Thyroid gland (tissue), 4 donors: ENCODE measurements at regions not wholly inside any gene's neighbourhood (a gene's known extent, or its start where the extent isn't known, plus 50 kb on each side); places are given as distances from the start of the nearest gene placed in this dataset.

Experiments
- DNase-seq, 2 donors: peaks; one replicate each; pipeline ENCODE4 v3.0.0-alpha.2; 2019
- H3K27ac ChIP-seq, 3 donors: fragments of 200-600 bp; sonication (generic); 1 replicate in 2 of 3; 2 replicates in 1 of 3; pipeline ENCODE4 v1.5.1; 2016 to 2019; ENCODE audit warnings: mild to moderate bottlenecking in 1 of 3, moderate library complexity in 1 of 3
- H3K27me3 ChIP-seq: fragments of 200-600 bp; sonication (generic); one replicate; pipeline ENCODE4 v1.5.1; 2019
- H3K36me3 ChIP-seq, 2 donors: fragments of 200-600 bp; sonication (generic); one replicate each; pipeline ENCODE4 v1.5.1; 2016 to 2019
- H3K4me1 ChIP-seq, 2 donors: fragments of 200-600 bp; sonication (generic); one replicate each; pipeline ENCODE4 v1.5.1; 2017 to 2019
- H3K4me3 ChIP-seq, 3 donors: fragments of 200-600 bp; sonication (generic); replicated peaks in 1 of 3; 1 replicate in 2 of 3; 2 replicates in 1 of 3; pipeline ENCODE4 v1.5.1; 2016; ENCODE audit warnings: mild to moderate bottlenecking in 1 of 3
- H3K9me3 ChIP-seq: fragments of 200-600 bp; sonication (generic); one replicate; pipeline ENCODE4 v1.5.1; 2017
- POLR2A ChIP-seq, 2 donors: fragments of 450-650 bp; IDR thresholded peaks; one replicate each; pipeline ENCODE4 v1.6.1; 2017; ENCODE audit warnings: antibody characterized with exemption in 2 of 2, mild to moderate bottlenecking in 2 of 2, moderate library complexity in 1 of 2
- WGBS, 2 donors: methylation state at CpG; one replicate each; pipeline ENCODE4 v1.1.5; 2017; 5-methylcytosine and 5-hydroxymethylcytosine counted together
- intact Hi-C: fragments of 100-400 bp; cut with DNase I; formaldehyde crosslinking; loops from one replicate; pipeline ENCODE4 v1.15.1; 2023
- TF ChIP-seq, protein P1 (sequence below), 6 experiments: fragments of 200-600 bp in 3 of 6; fragments of 450-650 bp in 3 of 6; sonication (generic) in 3 of 6; IDR thresholded peaks; one replicate each; pipeline ENCODE4 v1.5.1; 2016 to 2019; ENCODE audit warnings: antibody characterized with exemption in 6 of 6, mild to moderate bottlenecking in 2 of 6, inconsistent platforms in 1 of 6, moderate library complexity in 1 of 6

DNA sequence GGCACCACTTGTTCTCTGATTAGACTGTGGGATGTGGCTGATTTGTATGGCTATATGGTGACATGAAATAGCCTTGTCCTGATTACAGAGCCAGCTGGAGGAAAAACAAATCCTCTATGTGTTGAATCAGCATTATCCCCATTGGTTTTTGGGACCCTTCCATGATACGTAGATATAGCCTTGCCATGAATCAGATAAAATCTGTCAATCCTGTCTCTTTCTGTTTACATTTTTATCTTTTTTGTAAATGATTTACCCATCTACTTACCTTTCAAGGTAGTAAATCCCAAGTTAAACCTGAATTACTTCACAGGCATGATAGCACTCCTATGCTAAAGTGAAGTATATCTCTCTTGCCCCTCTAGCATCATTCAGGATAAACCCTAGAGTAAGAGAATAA lies 789.3 kb downstream of the TMTC2 start:
- H3K9me3 ChIP-seq, result no peaks in the 10 kb centered on the region
- TF ChIP-seq, protein P1, sequence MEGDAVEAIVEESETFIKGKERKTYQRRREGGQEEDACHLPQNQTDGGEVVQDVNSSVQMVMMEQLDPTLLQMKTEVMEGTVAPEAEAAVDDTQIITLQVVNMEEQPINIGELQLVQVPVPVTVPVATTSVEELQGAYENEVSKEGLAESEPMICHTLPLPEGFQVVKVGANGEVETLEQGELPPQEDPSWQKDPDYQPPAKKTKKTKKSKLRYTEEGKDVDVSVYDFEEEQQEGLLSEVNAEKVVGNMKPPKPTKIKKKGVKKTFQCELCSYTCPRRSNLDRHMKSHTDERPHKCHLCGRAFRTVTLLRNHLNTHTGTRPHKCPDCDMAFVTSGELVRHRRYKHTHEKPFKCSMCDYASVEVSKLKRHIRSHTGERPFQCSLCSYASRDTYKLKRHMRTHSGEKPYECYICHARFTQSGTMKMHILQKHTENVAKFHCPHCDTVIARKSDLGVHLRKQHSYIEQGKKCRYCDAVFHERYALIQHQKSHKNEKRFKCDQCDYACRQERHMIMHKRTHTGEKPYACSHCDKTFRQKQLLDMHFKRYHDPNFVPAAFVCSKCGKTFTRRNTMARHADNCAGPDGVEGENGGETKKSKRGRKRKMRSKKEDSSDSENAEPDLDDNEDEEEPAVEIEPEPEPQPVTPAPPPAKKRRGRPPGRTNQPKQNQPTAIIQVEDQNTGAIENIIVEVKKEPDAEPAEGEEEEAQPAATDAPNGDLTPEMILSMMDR (IDR thresholded peaks at IDR 0.05), result no peak
- TF ChIP-seq POLR2A (IDR thresholded peaks at IDR 0.05), result no peak
- WGBS, 2 donors, result 95 to 100% methylated on average over 1 of the region's 1 CpG
- no peak overlapping the region for H3K27ac ChIP-seq
- no peak for DNase-seq
- no peaks in the 10 kb centered on the region for H3K36me3 ChIP-seq
- H3K4me1 ChIP-seq, result peaks cover 11 to 12% of the 10 kb centered on the region in 2 donors
- H3K27me3 ChIP-seq, result no peaks in the 10 kb centered on the region
- H3K4me3 ChIP-seq, result no peak overlapping the region
- intact Hi-C loops, result no loop called here

DNA sequence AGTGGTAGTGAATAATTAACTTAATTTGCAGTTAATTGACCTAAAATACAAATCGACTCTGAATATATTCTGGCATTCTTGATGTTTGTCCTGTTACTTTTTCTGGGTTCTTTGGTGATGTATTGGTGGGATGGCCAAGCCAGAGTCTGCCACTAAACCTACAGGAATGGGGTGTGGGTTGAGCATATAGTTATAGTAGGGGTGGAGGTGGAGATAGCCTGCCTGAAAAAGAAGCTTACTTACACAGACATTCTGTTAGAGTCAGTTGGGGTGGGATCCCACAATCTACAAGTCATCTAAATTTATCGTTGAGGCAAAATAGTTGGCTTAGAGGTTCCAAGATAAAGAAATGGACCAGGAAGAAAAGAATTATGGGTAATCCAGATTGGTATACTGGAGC lies 787.7 kb downstream of the TMTC2 start:
- WGBS, 2 donors, result 95 to 97% methylated on average over 2 of the region's 2 CpGs
- no peak for TF ChIP-seq POLR2A (IDR thresholded peaks at IDR 0.05)
- TF ChIP-seq, protein P1 (IDR thresholded peaks at IDR 0.05), result no peak
- no peak overlapping the region for H3K27ac ChIP-seq
- H3K4me3 ChIP-seq, result no peak overlapping the region
- no peak for DNase-seq
- intact Hi-C loops, result no loop called here
- H3K4me1 ChIP-seq, result peaks cover 11 to 12% of the 10 kb centered on the region in 2 donors
- H3K36me3 ChIP-seq, result no peaks in the 10 kb centered on the region
- H3K9me3 ChIP-seq, result no peaks in the 10 kb centered on the region
- H3K27me3 ChIP-seq, result no peaks in the 10 kb centered on the region

DNA sequence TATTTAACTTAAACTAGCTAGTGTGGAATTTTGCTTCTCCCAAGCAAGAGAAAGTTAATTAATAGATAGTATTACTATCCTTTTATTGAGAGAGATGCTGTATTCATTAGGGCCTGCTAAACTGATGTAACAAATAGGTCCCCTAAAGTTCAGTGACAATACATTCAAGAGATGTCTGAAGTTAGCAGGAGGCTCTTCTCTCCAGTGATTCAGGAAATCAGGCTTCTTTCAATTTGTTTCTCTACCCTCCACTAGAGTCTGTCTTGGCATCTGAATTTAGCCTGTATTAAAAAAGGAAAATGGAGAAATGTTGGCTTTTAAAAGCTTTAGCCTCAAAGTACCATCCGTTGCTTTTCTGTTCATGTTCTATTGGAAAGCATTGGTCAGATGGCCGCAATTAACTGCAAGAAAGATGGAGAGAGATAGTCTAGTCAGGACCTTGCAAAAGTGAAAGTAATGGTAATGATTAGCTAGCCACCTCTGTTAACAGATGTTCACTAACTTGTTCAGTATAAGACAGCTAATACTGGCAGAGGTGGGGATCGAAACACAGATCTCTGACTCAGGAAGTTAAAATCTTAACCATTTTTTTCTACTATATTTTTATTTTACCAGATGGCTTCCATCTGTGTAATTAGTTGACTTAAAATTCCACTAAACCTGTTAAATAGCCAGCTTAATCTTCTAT lies 786.8 kb downstream of the TMTC2 start:
- H3K4me3 ChIP-seq, result no peak overlapping the region
- no peaks in the 10 kb centered on the region for H3K9me3 ChIP-seq
- peaks cover 11 to 12% of the 10 kb centered on the region in 2 donors for H3K4me1 ChIP-seq
- no peak for TF ChIP-seq POLR2A (IDR thresholded peaks at IDR 0.05)
- TF ChIP-seq, protein P1 (IDR thresholded peaks at IDR 0.05), result no peak
- 61 to 64% methylated on average over 3 of the region's 3 CpGs for WGBS, 2 donors
- H3K27me3 ChIP-seq, result no peaks in the 10 kb centered on the region
- intact Hi-C loops, result no loop called here
- no peak overlapping the region for H3K27ac ChIP-seq
- no peaks in the 10 kb centered on the region for H3K36me3 ChIP-seq
- DNase-seq, result no peak

DNA sequence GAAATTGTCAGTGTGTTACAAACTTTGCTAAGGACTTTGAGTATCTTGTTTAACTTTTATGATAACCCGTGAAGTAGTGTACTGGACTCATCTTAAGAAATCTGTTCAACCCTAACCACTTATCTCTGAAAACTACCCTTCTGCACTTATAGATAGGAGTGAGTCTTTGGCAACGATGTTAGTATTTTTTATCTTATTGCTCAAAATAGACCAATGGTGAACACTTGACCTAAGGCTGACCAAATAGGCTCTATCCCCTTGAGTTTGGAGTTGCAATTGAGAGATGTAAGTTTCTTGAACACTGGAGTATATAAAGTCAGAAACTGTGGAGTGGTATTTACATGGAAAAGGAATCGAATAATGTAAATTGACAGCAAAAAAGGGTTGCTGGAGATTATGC lies 786.1 kb downstream of the TMTC2 start:
- no peak overlapping the region for H3K4me3 ChIP-seq
- peaks cover 9 to 10% of the 10 kb centered on the region in 2 donors for H3K4me1 ChIP-seq
- TF ChIP-seq, protein P1 (IDR thresholded peaks at IDR 0.05), result no peak
- no peak for TF ChIP-seq POLR2A (IDR thresholded peaks at IDR 0.05)
- no peaks in the 10 kb centered on the region for H3K9me3 ChIP-seq
- intact Hi-C loops, result no loop called here
- H3K27me3 ChIP-seq, result no peaks in the 10 kb centered on the region
- no peak overlapping the region for H3K27ac ChIP-seq
- no peak for DNase-seq
- no peaks in the 10 kb centered on the region for H3K36me3 ChIP-seq
- 42 to 50% methylated on average over 3 of the region's 3 CpGs for WGBS, 2 donors

DNA sequence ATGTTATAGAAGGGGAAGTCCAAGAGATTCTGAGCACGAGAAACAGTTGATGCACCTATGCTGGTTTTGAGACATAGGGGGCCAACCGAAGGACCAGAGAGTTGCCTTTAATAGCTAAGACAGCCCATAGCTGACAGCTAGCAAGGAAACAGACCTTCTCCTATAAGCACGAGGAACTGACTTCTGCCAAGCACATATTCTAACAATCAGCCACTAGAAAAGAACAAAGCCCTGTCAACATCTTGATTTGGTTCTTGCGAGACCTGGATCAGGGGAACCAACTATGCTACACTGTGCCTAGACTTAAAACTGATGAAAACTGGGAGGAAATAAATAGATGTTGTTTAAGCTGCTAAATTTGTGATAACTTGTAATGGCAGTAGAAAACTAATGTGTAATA lies 785.6 kb downstream of the TMTC2 start:
- TF ChIP-seq, protein P1 (IDR thresholded peaks at IDR 0.05), result no peak
- TF ChIP-seq POLR2A (IDR thresholded peaks at IDR 0.05), result no peak
- Histone ChIP-seq H3K27ac (no peak overlapping the region), H3K9me3 (no peaks in the 10 kb centered on the region), H3K36me3 (no peaks in the 10 kb centered on the region), H3K4me1 (peaks cover 5% of the 10 kb centered on the region in 2 donors), H3K27me3 (no peaks in the 10 kb centered on the region), H3K4me3 (no peak overlapping the region)
- DNase-seq, result no peak
- intact Hi-C loops, result no loop called here
- WGBS, 2 donors, result 79 to 80% methylated on average over 4 of the region's 4 CpGs
